T-helper 2 cell treated with Interferon-gamma antibody and Interleukin-4, amounts not matched to agents 5 μg/mL and 100 μg/mL, for 36 hours (primary cell): ENCODE measurements at regions not wholly inside any gene's neighbourhood (a gene's known extent, or its start where the extent isn't known, plus 50 kb on each side); places are given as distances from the start of the nearest gene placed in this dataset.
"Not testable (repeated sequence)": the region's sequence is repeated elsewhere in the genome, so short reads cannot be mapped to it uniquely, and the experiment has no call there.

Source experiments
- DNase-seq: peaks from one replicate; pipeline ENCODE4 v3.0.0; 2021; ENCODE audit warnings: low spot score
- H3K27ac Mint-ChIP-seq: one replicate; pipeline ENCODE4 v1.8.0; 2021; ENCODE audit warnings: mild to moderate bottlenecking, mixed read lengths
- H3K27me3 Mint-ChIP-seq: one replicate; pipeline ENCODE4 v1.8.0; 2021; ENCODE audit warnings: low read depth, mixed read lengths
- H3K36me3 Mint-ChIP-seq: one replicate; pipeline ENCODE4 v1.8.0; 2021; ENCODE audit warnings: low read depth, mixed read lengths
- H3K4me1 Mint-ChIP-seq: one replicate; pipeline ENCODE4 v1.8.0; 2021; ENCODE audit warnings: low read depth, mixed read lengths
- H3K4me3 Mint-ChIP-seq: one replicate; pipeline ENCODE4 v1.8.0; 2022; ENCODE audit warnings: mild to moderate bottlenecking, moderate library complexity, mixed read lengths
- H3K9me3 Mint-ChIP-seq: one replicate; pipeline ENCODE4 v1.8.0; 2021; ENCODE audit warnings: mixed read lengths

DNA sequence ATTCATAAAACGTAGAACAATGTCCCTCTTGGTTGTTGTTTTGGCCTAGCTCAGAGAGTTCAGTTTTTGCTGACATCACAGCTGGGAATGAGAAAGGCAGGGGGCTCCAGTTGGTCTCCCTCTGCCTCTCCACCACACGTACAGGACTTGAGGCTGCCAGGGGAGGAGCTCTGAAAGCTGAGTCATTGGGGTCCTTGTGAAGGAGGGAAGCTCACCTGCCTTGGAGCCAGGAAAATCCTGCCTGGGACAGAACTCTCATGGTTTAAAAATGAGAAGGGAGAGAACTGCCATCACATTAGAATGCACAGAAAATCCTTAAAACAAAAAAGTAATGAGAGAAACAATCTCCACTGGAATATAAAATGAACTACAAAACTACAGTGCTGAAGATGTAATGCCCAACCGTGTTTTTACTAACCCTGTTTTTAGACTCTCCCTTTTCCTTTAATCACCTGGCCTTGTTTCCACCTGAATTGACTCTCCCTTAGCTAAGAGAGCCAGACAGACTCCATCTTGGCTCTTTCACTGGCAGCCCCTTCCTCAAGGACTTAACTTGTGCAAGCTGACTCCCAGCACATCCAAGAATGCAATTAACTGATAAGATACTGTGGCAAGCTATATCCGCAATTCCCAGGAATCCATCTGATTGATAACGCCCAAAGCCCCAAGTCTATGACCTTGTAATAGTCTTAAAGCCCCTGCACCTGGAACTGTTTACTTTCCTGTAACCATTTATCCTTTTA lies 58.6 kb upstream of the TARP start:
- H3K4me3 Mint-ChIP-seq = peak overlapping the region; percentile 45

DNA sequence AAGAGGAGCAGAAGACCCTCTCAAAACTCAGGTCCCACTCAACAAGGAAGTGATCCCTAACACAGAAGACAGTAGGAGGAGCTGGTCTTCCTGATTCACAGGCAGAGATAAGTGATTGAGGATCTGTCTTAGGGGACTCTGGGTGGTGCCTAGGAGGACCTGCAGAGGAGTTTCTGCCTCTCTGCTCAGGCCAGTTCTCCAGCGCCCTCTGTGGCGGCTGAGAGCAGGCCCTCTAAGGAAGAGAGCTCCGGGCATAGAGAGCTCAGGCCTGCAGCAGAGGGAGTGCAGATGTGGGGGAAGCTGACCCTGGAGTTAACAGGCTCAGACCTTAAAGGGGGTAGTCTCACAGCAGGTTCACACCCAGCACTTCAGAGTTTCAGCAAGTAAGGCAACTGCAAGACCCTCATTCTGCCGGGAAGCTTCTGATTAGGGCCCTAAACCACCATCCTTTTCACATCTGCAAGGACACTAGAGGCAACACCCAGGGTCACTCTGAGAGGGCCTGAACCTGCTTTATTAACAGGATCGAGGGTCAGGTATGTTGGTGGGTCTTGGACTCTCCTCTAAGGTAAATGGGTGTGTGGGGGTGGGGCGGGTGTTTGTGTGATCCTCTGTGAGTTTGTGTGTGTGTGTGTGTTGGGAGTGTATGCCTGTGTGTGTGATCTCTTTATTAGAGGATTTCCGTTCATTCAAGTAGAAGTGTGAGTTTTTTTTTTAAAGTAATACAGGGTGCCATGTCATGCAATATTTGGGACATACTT lies 57.6 kb upstream of the TARP start:
- peak overlapping the region; percentile 62 for H3K27ac Mint-ChIP-seq
- H3K4me3 Mint-ChIP-seq = peak overlapping the region; percentile 62
- no peaks in the 10 kb centered on the region for H3K27me3 Mint-ChIP-seq
- H3K36me3 Mint-ChIP-seq = no peaks in the 10 kb centered on the region
- H3K9me3 Mint-ChIP-seq = no peaks in the 10 kb centered on the region
- no peak for DNase-seq
- H3K4me1 Mint-ChIP-seq = peaks cover 34% of the 10 kb centered on the region

More for the DNA sequence above, 58.6 kb upstream of the TARP start:
- not testable (repeated sequence) for H3K27me3 Mint-ChIP-seq, H3K9me3 Mint-ChIP-seq, H3K27ac Mint-ChIP-seq, H3K36me3 Mint-ChIP-seq, DNase-seq
- peaks cover 37% of the 10 kb centered on the region for H3K4me1 Mint-ChIP-seq

DNA sequence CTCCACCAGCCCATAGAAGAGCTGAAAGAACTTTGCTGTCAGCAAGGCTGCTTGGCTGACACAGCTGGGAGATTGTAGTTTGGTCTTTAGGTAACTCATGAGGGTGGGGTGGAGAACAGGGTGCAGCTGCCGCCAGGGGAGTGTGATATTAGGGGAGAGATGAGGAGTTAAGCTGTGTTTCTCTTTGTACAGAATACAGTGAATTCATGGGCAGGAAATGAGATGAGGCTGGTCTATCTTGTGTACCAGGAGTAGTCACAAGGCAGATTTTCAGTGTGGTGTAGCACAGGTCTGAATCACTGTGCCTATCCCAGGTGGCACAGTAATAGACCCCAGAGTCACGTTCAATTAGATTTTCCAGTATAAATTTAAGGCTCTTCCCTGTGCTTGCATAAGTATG lies 56.6 kb upstream of the TARP start:
- H3K36me3 Mint-ChIP-seq = no peaks in the 10 kb centered on the region
- DNase-seq = no peak
- H3K9me3 Mint-ChIP-seq = no peaks in the 10 kb centered on the region
- H3K4me3 Mint-ChIP-seq = no peak overlapping the region
- peaks cover 24% of the 10 kb centered on the region for H3K4me1 Mint-ChIP-seq
- H3K27ac Mint-ChIP-seq = peak overlapping the region; percentile 8
- H3K27me3 Mint-ChIP-seq = no peaks in the 10 kb centered on the region

DNA sequence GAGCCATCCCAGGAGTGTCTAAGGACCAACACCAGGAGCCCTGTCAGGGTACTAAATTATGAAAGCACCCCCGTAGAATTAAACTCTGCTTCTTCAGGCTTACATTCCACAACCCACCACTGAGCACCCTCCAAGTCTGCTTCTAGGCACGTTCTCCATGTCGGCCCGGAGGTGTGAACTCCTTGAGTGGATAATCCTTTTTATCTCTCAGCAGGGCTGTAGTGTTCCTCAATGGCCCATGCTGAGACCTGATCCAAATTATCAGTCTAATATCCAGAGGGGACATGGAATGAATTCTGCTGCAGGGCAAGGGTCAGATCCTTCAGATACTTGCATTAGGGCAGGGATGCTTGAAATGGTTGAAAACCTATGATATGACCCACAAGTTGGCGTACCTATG lies 55.9 kb upstream of the TARP start:
- no peaks in the 10 kb centered on the region for H3K9me3 Mint-ChIP-seq
- H3K27ac Mint-ChIP-seq = no peak overlapping the region
- no peak for DNase-seq
- H3K27me3 Mint-ChIP-seq = no peaks in the 10 kb centered on the region
- H3K4me1 Mint-ChIP-seq = peaks cover 19% of the 10 kb centered on the region
- H3K36me3 Mint-ChIP-seq = no peaks in the 10 kb centered on the region
- no peak overlapping the region for H3K4me3 Mint-ChIP-seq

DNA sequence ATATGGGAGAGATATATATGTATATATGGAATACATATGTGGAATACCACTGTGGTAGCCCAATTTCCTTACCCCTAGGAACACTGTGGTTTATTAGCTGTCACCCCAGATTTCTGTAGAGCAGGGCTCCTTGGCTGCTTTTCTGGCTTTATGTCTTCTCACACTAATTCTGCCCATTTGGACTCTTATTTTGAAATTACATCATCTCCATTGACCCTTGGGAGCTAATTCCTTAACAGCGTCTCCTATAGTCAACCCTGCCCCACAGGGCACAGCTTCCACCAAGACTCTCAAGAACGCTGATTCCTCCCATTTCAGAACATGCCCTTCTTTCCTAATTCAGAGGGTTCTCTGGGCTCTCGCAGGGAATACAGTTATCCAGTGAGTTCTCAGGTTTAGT lies 55.4 kb upstream of the TARP start:
- no peaks in the 10 kb centered on the region for H3K9me3 Mint-ChIP-seq
- H3K27me3 Mint-ChIP-seq = no peaks in the 10 kb centered on the region
- no peaks in the 10 kb centered on the region for H3K36me3 Mint-ChIP-seq
- H3K4me3 Mint-ChIP-seq = no peak overlapping the region
- DNase-seq = no peak
- H3K27ac Mint-ChIP-seq = no peak overlapping the region
- H3K4me1 Mint-ChIP-seq = peaks cover 17% of the 10 kb centered on the region

DNA sequence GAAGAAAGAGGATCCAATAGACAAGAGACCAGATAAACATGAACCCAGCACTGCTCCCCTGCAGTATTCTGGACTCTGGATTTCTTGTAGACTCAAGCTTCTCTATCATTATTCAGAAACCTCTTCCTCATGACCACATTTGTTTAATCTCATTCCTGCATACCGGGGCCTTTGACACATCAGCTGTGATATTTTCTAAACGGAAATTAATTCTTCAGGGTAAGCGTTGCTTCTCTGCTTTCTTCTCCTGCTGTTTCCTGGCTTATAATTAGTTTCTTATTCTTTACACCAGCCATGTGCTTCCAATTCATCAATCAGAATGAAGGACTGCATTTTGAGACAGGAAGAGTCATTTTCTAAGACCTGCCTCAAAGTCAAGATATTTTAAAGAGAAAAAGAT lies 54.2 kb upstream of the TARP start:
- no peak overlapping the region for H3K4me3 Mint-ChIP-seq
- H3K27me3 Mint-ChIP-seq = no peaks in the 10 kb centered on the region
- H3K27ac Mint-ChIP-seq = no peak overlapping the region
- no peaks in the 10 kb centered on the region for H3K36me3 Mint-ChIP-seq
- peaks cover 17% of the 10 kb centered on the region for H3K4me1 Mint-ChIP-seq
- DNase-seq = no peak
- H3K9me3 Mint-ChIP-seq = no peaks in the 10 kb centered on the region
